Tibial nerve (tissue), 4 donors: ENCODE measurements at regions not wholly inside any gene's neighbourhood (a gene's known extent, or its start where the extent isn't known, plus 50 kb on each side); places are given as distances from the start of the nearest gene placed in this dataset.
"Not testable (repeated sequence)": the region's sequence is repeated elsewhere in the genome, so short reads cannot be mapped to it uniquely, and the experiment has no call there.

Source experiments
- DNase-seq, 2 donors: peaks; one replicate each; pipeline ENCODE4 v3.0.0-alpha.2; 2019; ENCODE audit warnings: low spot score in 2 of 2
- H3K27ac ChIP-seq, 4 donors: fragments of 200-600 bp; sonication (generic) in 3 of 4; one replicate each; pipeline ENCODE4 v1.5.1; 2017 to 2019; ENCODE audit warnings: mild to moderate bottlenecking in 1 of 4
- H3K27me3 ChIP-seq, 2 donors: fragments of 200-600 bp; sonication (generic) in 1 of 2; one replicate each; pipeline versions ENCODE4 v1.5.1 to v1.6.0; 2017 to 2019
- H3K36me3 ChIP-seq, 3 donors: fragments of 200-600 bp; sonication (generic); one replicate each; pipeline ENCODE4 v1.5.1; 2018 to 2019
- H3K4me1 ChIP-seq, 4 donors: fragments of 200-600 bp; sonication (generic) in 3 of 4; one replicate each; pipeline ENCODE4 v1.5.1; 2017 to 2019
- H3K4me3 ChIP-seq, 4 donors: fragments of 200-600 bp; sonication (generic) in 3 of 4; one replicate each; pipeline ENCODE4 v1.5.1; 2017 to 2019; ENCODE audit warnings: mild to moderate bottlenecking in 1 of 4, moderate library complexity in 1 of 4
- H3K9me3 ChIP-seq, 4 donors: fragments of 200-600 bp; sonication (generic) in 3 of 4; one replicate each; pipeline ENCODE4 v1.5.1; 2017 to 2019
- CTCF ChIP-seq, 5 experiments: fragments of 200-600 bp in 3 of 5; fragments of 450-650 bp in 2 of 5; sonication (generic) in 3 of 5; IDR thresholded peaks; one replicate each; pipeline ENCODE4 v1.5.1; 2016 to 2019; ENCODE audit warnings: antibody characterized with exemption in 5 of 5, mild to moderate bottlenecking in 3 of 5, moderate library complexity in 2 of 5
- EP300 ChIP-seq, 2 donors: sonication (generic); formaldehyde crosslinking; IDR thresholded peaks; one replicate each; pipeline ENCODE4 v1.6.1; 2017; ENCODE audit warnings: antibody characterized with exemption in 2 of 2, mild to moderate bottlenecking in 1 of 2
- POLR2A ChIP-seq, 2 donors: fragments of 450-650 bp; IDR thresholded peaks; one replicate each; pipeline ENCODE4 v1.6.1; 2017; ENCODE audit warnings: antibody characterized with exemption in 2 of 2, mild to moderate bottlenecking in 2 of 2, moderate library complexity in 2 of 2
- WGBS, 2 donors: methylation state at CpG; one replicate each; pipeline ENCODE4 v1.1.5; 2018; 5-methylcytosine and 5-hydroxymethylcytosine counted together

- H3K36me3 ChIP-seq, H3K27me3 ChIP-seq, DNase-seq, H3K4me1 ChIP-seq, H3K27ac ChIP-seq, H3K4me3 ChIP-seq: not testable (repeated sequence)
- H3K9me3 ChIP-seq = peaks cover 0 to 24% (median 1%) of the 10 kb centered on the region in 4 donors
- WGBS, 2 donors = 85 to 87% methylated on average over 9 to 10 of the region's 15 CpGs
These were observed 133.1 kb downstream of the CENPC start for GRCh38 chr4:67412153-67412712.

- no peak for DNase-seq
- TF ChIP-seq CTCF (IDR thresholded peaks at IDR 0.05) (no peak), EP300 (IDR thresholded peaks at IDR 0.05) (no peak), POLR2A (IDR thresholded peaks at IDR 0.05) (no peak)
These were observed 142.0 kb downstream of the CENPC start for GRCh38 chr4:67403342-67403741.

GRCh38 chr4:67401902-67402301 is 143.4 kb downstream of the CENPC start:
- no peak overlapping the region for H3K4me3 ChIP-seq
- no peak for DNase-seq
- H3K27ac ChIP-seq = no peak overlapping the region
- no peaks in the 10 kb centered on the region for H3K27me3 ChIP-seq
- no peak for TF ChIP-seq POLR2A (IDR thresholded peaks at IDR 0.05)
- no peak for TF ChIP-seq EP300 (IDR thresholded peaks at IDR 0.05)
- no peak for TF ChIP-seq CTCF (IDR thresholded peaks at IDR 0.05)
- no peaks in the 10 kb centered on the region for H3K36me3 ChIP-seq
- H3K4me1 ChIP-seq = peaks cover 0 to 4% (median 0%) of the 10 kb centered on the region in 4 donors
- H3K9me3 ChIP-seq = peaks cover 0 to 4% (median 0%) of the 10 kb centered on the region in 4 donors
- WGBS, 2 donors = 46 to 63% methylated on average over 1 of the region's 1 CpG

More at GRCh38 chr4:67403342-67403741, 142.0 kb downstream of the CENPC start:
- H3K36me3 ChIP-seq = no peaks in the 10 kb centered on the region
- no peaks in the 10 kb centered on the region for H3K27me3 ChIP-seq
- H3K9me3 ChIP-seq = peaks cover 0 to 4% (median 0%) of the 10 kb centered on the region in 4 donors
- H3K4me1 ChIP-seq = no peaks in the 10 kb centered on the region
- no peak overlapping the region for H3K4me3 ChIP-seq
- H3K27ac ChIP-seq = no peak overlapping the region

- H3K36me3 ChIP-seq = no peaks in the 10 kb centered on the region
- H3K27ac ChIP-seq = no peak overlapping the region
- no peak overlapping the region for H3K4me3 ChIP-seq
- H3K27me3 ChIP-seq = no peaks in the 10 kb centered on the region
- peaks cover 0 to 4% (median 0%) of the 10 kb centered on the region in 4 donors for H3K4me1 ChIP-seq
- no peak for DNase-seq
- no peaks in the 10 kb centered on the region for H3K9me3 ChIP-seq
- TF ChIP-seq EP300 (IDR thresholded peaks at IDR 0.05) (no peak), CTCF (IDR thresholded peaks at IDR 0.05) (no peak), POLR2A (IDR thresholded peaks at IDR 0.05) (no peak)
These were observed 147.4 kb downstream of the CENPC start for GRCh38 chr4:67397931-67398330.

GRCh38 chr4:67397031-67397430 is 148.3 kb downstream of the CENPC start:
- 68 to 69% methylated on average over 5 of the region's 5 CpGs for whole genome bisulfite sequencing, 2 donors

More at GRCh38 chr4:67397031-67397430, 148.3 kb downstream of the CENPC start:
- Histone ChIP-seq H3K36me3 (no peaks in the 10 kb centered on the region), H3K9me3 (no peaks in the 10 kb centered on the region), H3K27me3 (no peaks in the 10 kb centered on the region), H3K4me1 (peaks cover 0 to 4% (median 0%) of the 10 kb centered on the region in 4 donors), H3K4me3 (no peak overlapping the region), H3K27ac (no peak overlapping the region)
- no peak for TF ChIP-seq CTCF (IDR thresholded peaks at IDR 0.05)
- TF ChIP-seq EP300 (IDR thresholded peaks at IDR 0.05) = no peak
- TF ChIP-seq POLR2A (IDR thresholded peaks at IDR 0.05) = no peak
- no peak for DNase-seq
